SW 1271 (cell line): ENCODE measurements at regions not wholly inside any gene's neighbourhood (a gene's known extent, or its start where the extent isn't known, plus 50 kb on each side); places are given as distances from the start of the nearest gene placed in this dataset.
"Not testable (repeated sequence)": the region's sequence is repeated elsewhere in the genome, so short reads cannot be mapped to it uniquely, and the experiment has no call there.

ENCODE experiments used
- DNase-seq, 2 experiments: peaks; one replicate each; lab custom pipeline; 2025; lab: John Stamatoyannopoulos, UW

GRCh38 chr6:74283532-74283931 is 587.5 kb downstream of the CD109 start:
- no peak for DNase-seq

- no peak for DNase-seq
Measured at GRCh38 chr6:74282143-74282689, 586.2 kb downstream of the CD109 start.

GRCh38 chr6:74280130-74280692 is 584.2 kb downstream of the CD109 start:
- DNase-seq = no peak

- no peak for DNase-seq
Measured at GRCh38 chr6:74277777-74278186, 581.8 kb downstream of the CD109 start.

GRCh38 chr6:74273541-74273940 is 577.5 kb downstream of the CD109 start:
- no peak for DNase-seq

GRCh38 chr6:74269600-74269858 is 573.5 kb downstream of the CD109 start:
- DNase-seq = no peak

- no peak for DNase-seq
Measured at GRCh38 chr6:74268815-74269599, 573.0 kb downstream of the CD109 start.

GRCh38 chr6:74259981-74260380 is 564.0 kb downstream of the CD109 start:
- no peak for DNase-seq

- DNase-seq = no peak
Measured at GRCh38 chr6:74256781-74257180, 560.8 kb downstream of the CD109 start.

GRCh38 chr6:74256381-74256780 is 560.4 kb downstream of the CD109 start:
- DNase-seq = no peak

- not testable (repeated sequence) for DNase-seq
Measured at GRCh38 chr6:74255007-74255406, 559.0 kb downstream of the CD109 start.

GRCh38 chr6:74254147-74254546 is 558.1 kb downstream of the CD109 start:
- not testable (repeated sequence) for DNase-seq

- DNase-seq = no peak
Measured at GRCh38 chr6:74253261-74253660, 557.3 kb downstream of the CD109 start.

GRCh38 chr6:74250161-74250818 is 554.3 kb downstream of the CD109 start:
- DNase-seq = no peak

- no peak for DNase-seq
Measured at GRCh38 chr6:74249658-74250057, 553.7 kb downstream of the CD109 start.

- no peak for DNase-seq
Measured at GRCh38 chr6:74248966-74249365, 553.0 kb downstream of the CD109 start.

- DNase-seq = no peak
Measured at GRCh38 chr6:74222768-74223333, 526.8 kb downstream of the CD109 start.

- no peak for DNase-seq
Measured at GRCh38 chr6:74213995-74214394, 518.0 kb downstream of the CD109 start.

GRCh38 chr6:74208239-74208638 is 512.2 kb downstream of the CD109 start:
- DNase-seq = no peak

- no peak for DNase-seq
Measured at GRCh38 chr6:74199215-74199915, 503.4 kb downstream of the CD109 start.

GRCh38 chr6:74197310-74197709 is 501.3 kb downstream of the CD109 start:
- DNase-seq = no peak

GRCh38 chr6:74187811-74188210 is 491.8 kb downstream of the CD109 start:
- DNase-seq = no peak
